Right lobe of liver (tissue), 6 donors: ENCODE measurements at regions not wholly inside any gene's neighbourhood (a gene's known extent, or its start where the extent isn't known, plus 50 kb on each side); places are given as distances from the start of the nearest gene placed in this dataset.

ENCODE experiments used
- ATAC-seq, 4 donors: fragments of 200-7000 bp; cut with Tn5 transposase; one replicate each; pipeline ENCODE4 v1.9.1; 2020; ENCODE audit warnings: mild to moderate bottlenecking in 4 of 4, moderate library complexity in 4 of 4
- DNase-seq, 3 donors: peaks; one replicate each; pipeline ENCODE4 v3.0.0-alpha.2; 2020
- H3K27ac ChIP-seq, 3 donors: fragments of 200-600 bp; one replicate each; pipeline ENCODE4 v1.8.0; 2022
- H3K27me3 ChIP-seq, 2 donors: fragments of 200-600 bp; one replicate each; pipeline ENCODE4 v1.8.0; 2022
- H3K36me3 ChIP-seq, 4 donors: fragments of 200-600 bp; sonication (generic) in 1 of 4; one replicate each; pipeline versions ENCODE4 v1.5.1 to v1.8.0; 2017 to 2022; ENCODE audit warnings: control low read depth in 1 of 4
- H3K4me1 ChIP-seq, 4 donors: fragments of 200-600 bp; sonication (generic) in 1 of 4; one replicate each; pipeline versions ENCODE4 v1.5.1 to v1.8.0; 2017 to 2022; ENCODE audit warnings: control low read depth in 1 of 4
- H3K4me3 ChIP-seq, 3 donors: fragments of 200-600 bp; one replicate each; pipeline ENCODE4 v1.8.0; 2022
- H3K9me3 ChIP-seq, 4 donors: fragments of 200-600 bp; sonication (generic) in 1 of 4; one replicate each; pipeline versions ENCODE4 v1.5.1 to v1.8.0; 2017 to 2022; ENCODE audit warnings: control low read depth in 1 of 4
- POLR2A ChIP-seq: fragments of 450-650 bp; IDR thresholded peaks from one replicate; pipeline ENCODE4 v1.6.1; 2017; ENCODE audit warnings: antibody characterized with exemption, mild to moderate bottlenecking
- WGBS: methylation state at CpG from one replicate; pipeline ENCODE4 v1.1.6; 2018; ENCODE audit warnings: low coverage, low lambda C conversion rate; ENCODE audit not compliant: insufficient coverage; ENCODE audit errors: missing lambda C conversion rate; 5-methylcytosine and 5-hydroxymethylcytosine counted together
- intact Hi-C, 2 donors: fragments of 100-400 bp; cut with DNase I; formaldehyde crosslinking; loops; one replicate each; pipeline versions ENCODE4 v1.11.2 to v1.14.1; 2022
- TF ChIP-seq, protein P1 (sequence below), 4 donors: fragments of 200-600 bp in 3 of 4; fragments of 450-650 bp in 1 of 4; IDR thresholded peaks; one replicate each; pipeline versions ENCODE4 v1.5.1 to v1.8.0; 2016 to 2022; ENCODE audit warnings: antibody characterized with exemption in 4 of 4, mild to moderate bottlenecking in 2 of 4
- donor health status: DM: no; HTN: yes; CAD: no.
- donor health status: DM: no; HTN: no; CAD: no.
- donor health status: DM: no; HTN: no; CAD: no.
- donor health status: DM: no; HTN: yes; CAD: no.
- donor health status: DM: no; HTN: yes; CAD: no.

DNA sequence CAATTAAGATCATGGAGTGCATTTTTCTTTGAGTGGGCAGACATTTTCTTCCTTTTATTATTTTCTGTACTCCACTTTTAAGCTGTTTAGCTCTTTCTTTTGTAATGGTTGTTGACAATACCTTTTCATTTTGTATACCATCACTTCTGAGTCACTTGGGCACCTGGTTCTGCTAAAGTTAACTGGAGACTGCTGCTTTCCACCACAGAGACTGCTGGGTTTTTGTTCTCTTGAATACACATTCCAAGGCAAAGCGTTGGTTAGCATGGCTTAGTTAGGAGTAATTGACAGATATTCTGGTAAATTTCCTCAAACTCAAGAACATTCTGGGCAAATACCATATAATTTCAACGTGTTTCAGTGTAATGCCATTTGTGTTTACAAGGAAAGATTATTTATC, 541.9 kb upstream of the CELF2 start:
- H3K9me3 ChIP-seq: no peaks in the 10 kb centered on the region
- no peak overlapping the region for H3K4me3 ChIP-seq
- no peak for DNase-seq
- no peaks in the 10 kb centered on the region for H3K27me3 ChIP-seq
- no peak overlapping the region for H3K27ac ChIP-seq
- ATAC-seq: no peak
- 31% methylated on average over 2 of the region's 2 CpGs for WGBS
- intact Hi-C loops: no loop called here
- no peaks in the 10 kb centered on the region for H3K4me1 ChIP-seq
- no peaks in the 10 kb centered on the region for H3K36me3 ChIP-seq
- TF ChIP-seq POLR2A: no peak
- TF ChIP-seq, protein P1, sequence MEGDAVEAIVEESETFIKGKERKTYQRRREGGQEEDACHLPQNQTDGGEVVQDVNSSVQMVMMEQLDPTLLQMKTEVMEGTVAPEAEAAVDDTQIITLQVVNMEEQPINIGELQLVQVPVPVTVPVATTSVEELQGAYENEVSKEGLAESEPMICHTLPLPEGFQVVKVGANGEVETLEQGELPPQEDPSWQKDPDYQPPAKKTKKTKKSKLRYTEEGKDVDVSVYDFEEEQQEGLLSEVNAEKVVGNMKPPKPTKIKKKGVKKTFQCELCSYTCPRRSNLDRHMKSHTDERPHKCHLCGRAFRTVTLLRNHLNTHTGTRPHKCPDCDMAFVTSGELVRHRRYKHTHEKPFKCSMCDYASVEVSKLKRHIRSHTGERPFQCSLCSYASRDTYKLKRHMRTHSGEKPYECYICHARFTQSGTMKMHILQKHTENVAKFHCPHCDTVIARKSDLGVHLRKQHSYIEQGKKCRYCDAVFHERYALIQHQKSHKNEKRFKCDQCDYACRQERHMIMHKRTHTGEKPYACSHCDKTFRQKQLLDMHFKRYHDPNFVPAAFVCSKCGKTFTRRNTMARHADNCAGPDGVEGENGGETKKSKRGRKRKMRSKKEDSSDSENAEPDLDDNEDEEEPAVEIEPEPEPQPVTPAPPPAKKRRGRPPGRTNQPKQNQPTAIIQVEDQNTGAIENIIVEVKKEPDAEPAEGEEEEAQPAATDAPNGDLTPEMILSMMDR (IDR thresholded peaks at IDR 0.05): no peak

DNA sequence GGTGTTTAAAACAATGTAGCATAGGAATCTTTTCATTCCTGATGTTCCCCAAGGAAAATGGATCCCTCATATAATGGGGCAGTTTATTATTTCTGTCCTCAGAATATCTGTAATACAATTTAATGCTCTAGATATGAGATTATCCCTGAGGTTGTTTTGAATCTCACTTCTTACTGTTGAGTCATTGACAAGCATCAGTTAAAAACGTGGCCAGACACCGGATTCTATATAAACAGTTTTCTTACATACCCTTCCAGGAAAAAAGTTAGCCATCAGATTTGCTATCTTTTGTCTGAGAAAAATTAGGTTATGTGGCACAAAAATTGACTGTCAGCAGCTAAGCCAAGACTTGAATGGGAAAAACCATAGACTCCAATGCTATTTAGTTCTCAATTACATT, 539.8 kb upstream of the CELF2 start:
- DNase-seq: no peak
- H3K27ac ChIP-seq: no peak overlapping the region
- intact Hi-C loops: no loop called here
- H3K36me3 ChIP-seq: no peaks in the 10 kb centered on the region
- H3K9me3 ChIP-seq: no peaks in the 10 kb centered on the region
- H3K4me1 ChIP-seq: no peaks in the 10 kb centered on the region
- 36% methylated on average over 2 of the region's 2 CpGs for WGBS
- ATAC-seq: no peak
- no peaks in the 10 kb centered on the region for H3K27me3 ChIP-seq
- no peak overlapping the region for H3K4me3 ChIP-seq
- TF ChIP-seq POLR2A: no peak
- TF ChIP-seq, protein P1 (IDR thresholded peaks at IDR 0.05): no peak

DNA sequence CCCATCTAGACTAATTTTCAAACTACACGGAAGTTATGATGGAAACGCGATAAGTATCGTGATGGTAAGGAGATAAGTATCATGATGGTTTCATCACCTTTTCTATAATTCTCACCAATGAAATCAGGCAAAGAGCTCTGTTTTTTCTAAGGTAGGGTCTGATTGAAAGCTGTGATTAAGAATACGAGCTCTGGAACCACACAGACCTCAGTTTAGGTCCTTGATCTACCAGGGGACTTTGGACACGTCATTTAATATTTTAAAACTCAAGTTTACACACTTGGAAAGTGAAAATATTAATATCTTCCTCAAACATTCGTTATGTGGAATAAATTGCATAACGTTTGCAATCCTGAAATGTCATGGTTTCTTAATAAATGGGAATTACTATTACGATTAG, 538.2 kb upstream of the CELF2 start:
- no peak overlapping the region for H3K4me3 ChIP-seq
- H3K27ac ChIP-seq: no peak overlapping the region
- no peaks in the 10 kb centered on the region for H3K27me3 ChIP-seq
- WGBS: 58% methylated on average over 9 of the region's 9 CpGs
- TF ChIP-seq, protein P1 (IDR thresholded peaks at IDR 0.05): no peak
- no peak for TF ChIP-seq POLR2A
- H3K4me1 ChIP-seq: no peaks in the 10 kb centered on the region
- no peaks in the 10 kb centered on the region for H3K36me3 ChIP-seq
- DNase-seq (no peak), ATAC-seq (no peak)
- no peaks in the 10 kb centered on the region for H3K9me3 ChIP-seq
- intact Hi-C loops: no loop called here

DNA sequence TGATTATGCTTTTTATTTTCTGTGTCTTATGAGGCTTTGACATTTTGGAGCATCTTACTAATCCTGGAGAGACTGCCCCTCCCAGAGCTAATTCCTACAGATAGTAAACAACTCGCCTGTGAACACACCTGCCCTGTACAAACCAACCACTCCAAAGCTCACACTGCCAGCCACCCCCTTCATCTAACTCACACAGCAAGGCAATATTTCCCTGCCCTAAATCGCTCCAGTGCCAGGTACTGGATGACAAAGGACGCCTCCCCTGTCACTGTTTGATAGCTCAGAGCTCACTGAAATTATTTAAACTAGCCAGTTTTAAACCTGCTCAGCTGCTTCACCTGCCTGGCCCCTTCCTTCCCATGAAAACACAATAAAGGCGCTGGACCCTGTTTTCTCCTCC, 535.1 kb upstream of the CELF2 start:
- no peak overlapping the region for H3K27ac ChIP-seq
- TF ChIP-seq POLR2A: no peak
- TF ChIP-seq, protein P1 (IDR thresholded peaks at IDR 0.05): no peak
- DNase-seq (no peak), ATAC-seq (no peak)
- no peaks in the 10 kb centered on the region for H3K36me3 ChIP-seq
- intact Hi-C loops: no loop called here
- no peaks in the 10 kb centered on the region for H3K4me1 ChIP-seq
- no peaks in the 10 kb centered on the region for H3K27me3 ChIP-seq
- no peaks in the 10 kb centered on the region for H3K9me3 ChIP-seq
- WGBS: 43% methylated on average over 3 of the region's 4 CpGs
- H3K4me3 ChIP-seq: no peak overlapping the region

DNA sequence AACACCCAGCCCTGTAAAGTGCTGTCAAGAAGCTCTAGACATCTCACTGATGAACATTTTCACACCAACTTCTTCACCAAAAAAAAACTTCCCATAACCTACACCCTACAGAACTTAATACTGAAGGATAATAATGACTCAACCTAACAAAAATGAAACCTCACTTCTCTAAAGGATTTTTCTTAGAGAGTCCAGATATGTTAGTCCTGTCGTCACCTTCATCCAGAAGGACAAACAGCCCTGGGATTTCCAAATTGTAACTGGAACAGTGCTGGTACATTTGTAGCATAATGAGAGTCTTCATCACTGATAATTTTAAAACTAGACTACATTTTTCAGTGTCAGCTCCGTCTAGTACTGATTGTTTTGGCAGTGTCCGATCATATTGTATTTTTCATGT, 528.6 kb upstream of the CELF2 start:
- 59% methylated on average over 3 of the region's 3 CpGs for WGBS
- intact Hi-C loops: no loop called here
- no peaks in the 10 kb centered on the region for H3K4me1 ChIP-seq

More for the DNA sequence above, 528.6 kb upstream of the CELF2 start:
- ATAC-seq (no peak), DNase-seq (no peak)
- H3K9me3 ChIP-seq: no peaks in the 10 kb centered on the region
- TF ChIP-seq, protein P1 (IDR thresholded peaks at IDR 0.05): no peak
- TF ChIP-seq POLR2A: no peak
- H3K27me3 ChIP-seq: no peaks in the 10 kb centered on the region
- no peak overlapping the region for H3K4me3 ChIP-seq
- no peak overlapping the region for H3K27ac ChIP-seq
- no peaks in the 10 kb centered on the region for H3K36me3 ChIP-seq
